ENCODE measurements at regions not wholly inside any gene's neighbourhood (a gene's known extent, or its start where the extent isn't known, plus 50 kb on each side); places are given as distances from the start of the nearest gene placed in this dataset.

DNA sequence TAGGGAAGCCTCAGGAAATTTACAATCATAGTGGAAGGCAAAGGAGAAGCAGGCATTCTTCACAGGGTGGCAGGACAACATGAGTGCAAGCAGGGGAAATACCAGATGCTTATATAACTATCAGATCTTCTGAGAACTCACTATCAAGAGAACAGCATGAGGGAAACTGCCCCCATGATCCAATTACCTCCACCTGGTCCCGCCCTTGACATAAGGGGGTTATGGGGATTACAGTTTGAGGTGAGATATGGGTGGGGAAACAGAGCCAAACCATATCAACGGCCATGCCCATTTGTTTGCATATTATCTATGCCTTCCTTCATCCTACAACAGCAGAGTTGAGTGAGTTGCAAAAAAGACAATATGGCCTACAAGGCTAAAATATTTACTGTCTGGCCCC lies 140.2 kb upstream of the CCDC196 start:
- TF ChIP-seq, protein P1, sequence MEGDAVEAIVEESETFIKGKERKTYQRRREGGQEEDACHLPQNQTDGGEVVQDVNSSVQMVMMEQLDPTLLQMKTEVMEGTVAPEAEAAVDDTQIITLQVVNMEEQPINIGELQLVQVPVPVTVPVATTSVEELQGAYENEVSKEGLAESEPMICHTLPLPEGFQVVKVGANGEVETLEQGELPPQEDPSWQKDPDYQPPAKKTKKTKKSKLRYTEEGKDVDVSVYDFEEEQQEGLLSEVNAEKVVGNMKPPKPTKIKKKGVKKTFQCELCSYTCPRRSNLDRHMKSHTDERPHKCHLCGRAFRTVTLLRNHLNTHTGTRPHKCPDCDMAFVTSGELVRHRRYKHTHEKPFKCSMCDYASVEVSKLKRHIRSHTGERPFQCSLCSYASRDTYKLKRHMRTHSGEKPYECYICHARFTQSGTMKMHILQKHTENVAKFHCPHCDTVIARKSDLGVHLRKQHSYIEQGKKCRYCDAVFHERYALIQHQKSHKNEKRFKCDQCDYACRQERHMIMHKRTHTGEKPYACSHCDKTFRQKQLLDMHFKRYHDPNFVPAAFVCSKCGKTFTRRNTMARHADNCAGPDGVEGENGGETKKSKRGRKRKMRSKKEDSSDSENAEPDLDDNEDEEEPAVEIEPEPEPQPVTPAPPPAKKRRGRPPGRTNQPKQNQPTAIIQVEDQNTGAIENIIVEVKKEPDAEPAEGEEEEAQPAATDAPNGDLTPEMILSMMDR (IDR thresholded peaks at IDR 0.05; ENCODE audit: low read depth, low read length): no peak
- no peak overlapping the region for H3K4me3 ChIP-seq (ENCODE audit: low read depth, low read length)

DNA sequence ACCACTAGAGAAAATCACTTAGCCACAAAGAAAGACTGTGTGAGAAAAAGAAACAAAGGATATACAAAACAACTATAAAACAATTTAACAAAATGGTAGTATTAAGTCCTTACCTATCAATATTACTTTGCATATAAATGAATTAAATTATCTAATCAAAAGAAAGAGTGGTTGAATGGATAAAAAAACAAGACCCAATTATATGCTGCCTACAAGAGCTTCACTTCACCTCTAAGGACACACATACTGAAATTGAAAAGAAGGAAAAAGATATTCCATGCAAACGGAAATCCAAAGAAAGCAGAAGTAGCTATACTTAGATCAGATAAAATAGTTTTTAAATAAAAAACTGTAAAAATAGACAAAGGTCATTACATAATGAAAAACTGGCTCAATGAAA lies 134.9 kb upstream of the CCDC196 start:
- no peak overlapping the region for H3K4me3 ChIP-seq (ENCODE audit: low read depth, low read length)
- TF ChIP-seq, protein P1 (IDR thresholded peaks at IDR 0.05; ENCODE audit: low read depth, low read length): no peak

DNA sequence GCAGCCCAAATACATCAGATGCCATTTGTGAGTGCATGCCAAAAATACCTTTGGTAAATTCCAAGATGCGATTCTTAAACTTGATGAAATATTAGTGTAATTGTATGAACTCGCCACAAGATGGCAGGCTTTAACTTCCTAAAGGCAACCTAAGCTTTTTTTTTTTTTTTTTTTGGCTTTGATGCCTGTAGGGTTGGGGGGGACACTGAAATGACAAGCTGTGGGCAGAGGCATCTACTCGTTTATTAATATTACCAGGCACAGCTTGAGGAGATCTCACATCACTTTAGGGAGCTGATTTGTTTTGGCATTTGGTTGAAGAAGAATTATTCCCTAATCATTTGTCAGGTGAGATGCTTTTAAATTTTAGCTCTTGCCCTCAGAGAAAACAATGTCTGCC lies 126.7 kb upstream of the CCDC196 start:
- TF ChIP-seq, protein P1 (IDR thresholded peaks at IDR 0.05; ENCODE audit: low read depth, low read length): peak; percentile 30
- no peak overlapping the region for H3K4me3 ChIP-seq (ENCODE audit: low read depth, low read length)

- TF ChIP-seq, protein P1 (IDR thresholded peaks at IDR 0.05; ENCODE audit: low read depth, low read length): no peak
- no peak overlapping the region for H3K4me3 ChIP-seq (ENCODE audit: low read depth, low read length)
These were observed 125.7 kb upstream of the CCDC196 start for GRCh38 chr14:66360366-66360926.

GRCh38 chr14:66361013-66361412 lies 125.2 kb upstream of the CCDC196 start:
- TF ChIP-seq, protein P1 (IDR thresholded peaks at IDR 0.05; ENCODE audit: low read depth, low read length): no peak
- H3K4me3 ChIP-seq (ENCODE audit: low read depth, low read length): no peak overlapping the region

DNA sequence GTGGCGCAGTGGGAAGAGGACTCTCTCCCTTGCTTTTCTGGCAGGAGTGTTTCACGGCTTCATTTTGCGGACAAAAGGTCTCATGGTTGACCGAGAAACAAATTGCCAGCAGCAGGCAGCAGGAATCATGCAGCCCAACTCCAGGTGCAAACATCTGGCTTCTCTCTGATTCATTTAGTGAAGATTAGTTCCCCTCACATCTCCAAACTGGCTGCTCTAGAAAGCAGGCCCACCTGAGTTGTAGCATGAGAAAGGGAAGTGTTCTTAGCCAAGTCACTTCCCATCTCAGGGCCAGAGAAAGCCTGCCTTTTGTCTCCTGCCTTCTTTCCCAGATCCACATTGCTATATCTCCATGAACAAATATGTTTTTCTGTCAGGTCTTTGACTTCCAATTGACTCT lies 120.8 kb upstream of the CCDC196 start:
- TF ChIP-seq, protein P1 (IDR thresholded peaks at IDR 0.05; ENCODE audit: low read depth, low read length): no peak

GRCh38 chr14:66369157-66369697 lies 116.9 kb upstream of the CCDC196 start:
- TF ChIP-seq, protein P1 (IDR thresholded peaks at IDR 0.05; ENCODE audit: low read depth, low read length): no peak
- H3K4me3 ChIP-seq (ENCODE audit: low read depth, low read length): no peak overlapping the region

More for the DNA sequence above, 120.8 kb upstream of the CCDC196 start:
- no peak overlapping the region for H3K4me3 ChIP-seq (ENCODE audit: low read depth, low read length)
